ENCODE measurements at regions not wholly inside any gene's neighbourhood (a gene's known extent, or its start where the extent isn't known, plus 50 kb on each side); places are given as distances from the start of the nearest gene placed in this dataset.

- no peak for TF ChIP-seq CTCF (conservative IDR thresholded peaks at IDR 0.05; ENCODE audit: control insufficient read depth, insufficient read depth, low read depth, low read length)
- H3K4me3 ChIP-seq (ENCODE audit: control insufficient read depth, low read depth, low read length), result no peak overlapping the region
- DNase-seq (ENCODE audit: low read depth), result no peak
Measured at GRCh38 chr15:29430831-29431230, 161.2 kb upstream of the NSMCE3 start.

GRCh38 chr15:29430124-29430523 lies 160.5 kb upstream of the NSMCE3 start:
- no peak overlapping the region for H3K4me3 ChIP-seq (ENCODE audit: control insufficient read depth, low read depth, low read length)
- no peak for TF ChIP-seq CTCF (conservative IDR thresholded peaks at IDR 0.05; ENCODE audit: control insufficient read depth, insufficient read depth, low read depth, low read length)
- no peak for DNase-seq (ENCODE audit: low read depth)

GRCh38 chr15:29429584-29429983 lies 160.0 kb upstream of the NSMCE3 start:
- no peak overlapping the region for H3K4me3 ChIP-seq (ENCODE audit: control insufficient read depth, low read depth, low read length)
- TF ChIP-seq CTCF (conservative IDR thresholded peaks at IDR 0.05; ENCODE audit: control insufficient read depth, insufficient read depth, low read depth, low read length), result no peak
- no peak for DNase-seq (ENCODE audit: low read depth)

- H3K4me3 ChIP-seq (ENCODE audit: control insufficient read depth, low read depth, low read length), result no peak overlapping the region
- no peak for TF ChIP-seq CTCF (conservative IDR thresholded peaks at IDR 0.05; ENCODE audit: control insufficient read depth, insufficient read depth, low read depth, low read length)
- DNase-seq (ENCODE audit: low read depth), result no peak
Measured at GRCh38 chr15:29428925-29429573, 159.4 kb upstream of the NSMCE3 start.

GRCh38 chr15:29425864-29426263 lies 156.2 kb upstream of the NSMCE3 start:
- TF ChIP-seq CTCF (conservative IDR thresholded peaks at IDR 0.05; ENCODE audit: control insufficient read depth, insufficient read depth, low read depth, low read length), result no peak
- no peak overlapping the region for H3K4me3 ChIP-seq (ENCODE audit: control insufficient read depth, low read depth, low read length)
- DNase-seq (ENCODE audit: low read depth), result no peak

GRCh38 chr15:29424118-29424517 lies 154.5 kb upstream of the NSMCE3 start:
- DNase-seq (ENCODE audit: low read depth), result no peak
- no peak overlapping the region for H3K4me3 ChIP-seq (ENCODE audit: control insufficient read depth, low read depth, low read length)
- no peak for TF ChIP-seq CTCF (conservative IDR thresholded peaks at IDR 0.05; ENCODE audit: control insufficient read depth, insufficient read depth, low read depth, low read length)

- TF ChIP-seq CTCF (conservative IDR thresholded peaks at IDR 0.05; ENCODE audit: control insufficient read depth, insufficient read depth, low read depth, low read length), result no peak
- H3K4me3 ChIP-seq (ENCODE audit: control insufficient read depth, low read depth, low read length), result no peak overlapping the region
Measured at GRCh38 chr15:29422606-29423005, 153.0 kb upstream of the NSMCE3 start.

More at GRCh38 chr15:29422606-29423005, 153.0 kb upstream of the NSMCE3 start:
- DNase-seq (ENCODE audit: low read depth), result no peak

Data from fibroblast of mammary gland (primary cell).